OCI-LY7 (cell line): ENCODE measurements at regions not wholly inside any gene's neighbourhood (a gene's known extent, or its start where the extent isn't known, plus 50 kb on each side); places are given as distances from the start of the nearest gene placed in this dataset.

Experiments
- BruUV-seq: library from RNA; stranded (reverse); fragments of 400-500 nt; replicated peaks from 2 replicates; lab custom pipeline; 2021; lab: Mats Ljungman, UMichigan
- CTCF ChIA-PET: fragments of 300-600 bp; sonication (Branson Sonifier 250); formaldehyde crosslinking; loops from one replicate; lab custom pipeline; 2022; ENCODE audit warnings: antibody characterized with exemption; ENCODE audit not compliant: unreplicated experiment; lab: Charles Lee
- POLR2A ChIA-PET: fragments of 300-600 bp; sonication (Branson Sonifier 250); formaldehyde crosslinking; loops from one replicate; lab custom pipeline; 2022; ENCODE audit warnings: antibody characterized with exemption; lab: Charles Lee
- DNase-seq: peaks from one replicate; pipeline ENCODE4 v3.0.0-alpha.2; 2015; ENCODE audit warnings: low spot score
- H2AFZ ChIP-seq: fragments of 200-600 bp; sonication (generic), shearing (Covaris generic); 2 replicates; pipeline ENCODE4 v1.6.1; 2014; ENCODE audit warnings: mild to moderate bottlenecking, antibody characterized with exemption, low read length, moderate library complexity
- H3K27ac ChIP-seq: fragments of 200-600 bp; sonication (generic); 2 replicates; pipeline ENCODE4 v1.5.1; 2014; ENCODE audit warnings: mixed run types, low read depth, mild to moderate bottlenecking, moderate library complexity, low read length, inconsistent platforms; ENCODE audit not compliant: poor library complexity, severe bottlenecking
- H3K36me3 ChIP-seq: fragments of 200-600 bp; sonication (generic); 2 replicates; pipeline ENCODE4 v1.6.1; 2014; ENCODE audit warnings: mild to moderate bottlenecking, antibody characterized with exemption, low read length, moderate library complexity, mixed read lengths; ENCODE audit not compliant: insufficient read depth
- H3K4me1 ChIP-seq: fragments of 200-600 bp; sonication (generic); 2 replicates; pipeline ENCODE4 v1.5.1; 2014; ENCODE audit warnings: mild to moderate bottlenecking, low read length; ENCODE audit not compliant: insufficient read depth, poor library complexity, severe bottlenecking
- H3K4me2 ChIP-seq: fragments of 200-600 bp; sonication (generic); 2 replicates; pipeline ENCODE4 v1.6.1; 2014; ENCODE audit warnings: mild to moderate bottlenecking, low read length
- H3K4me3 ChIP-seq: fragments of 200-600 bp; sonication (generic); 2 replicates; pipeline ENCODE4 v1.5.1; 2014; ENCODE audit warnings: mild to moderate bottlenecking, low read depth, low read length; ENCODE audit not compliant: poor library complexity, severe bottlenecking
- H3K79me2 ChIP-seq: fragments of 200-600 bp; sonication (generic); 2 replicates; pipeline ENCODE4 v1.6.1; 2016; ENCODE audit warnings: low read depth, mild to moderate bottlenecking, low read length, moderate library complexity, mixed read lengths; ENCODE audit not compliant: insufficient read depth
- H3K9me2 ChIP-seq: fragments of 200-600 bp; sonication (generic); 2 replicates; pipeline ENCODE4 v1.6.1; 2016; ENCODE audit warnings: mild to moderate bottlenecking, low read length, mixed read lengths; ENCODE audit not compliant: insufficient read depth
- H3K9me3 ChIP-seq: fragments of 200-600 bp; sonication (generic); 2 replicates; pipeline ENCODE4 v1.6.1; 2014; ENCODE audit warnings: mild to moderate bottlenecking, mixed run types, low read length, mixed read lengths
- H4K20me1 ChIP-seq: fragments of 200-600 bp; sonication (generic); 2 replicates; pipeline ENCODE4 v1.6.1; 2014; ENCODE audit warnings: mild to moderate bottlenecking, antibody characterized with exemption, low read length, moderate library complexity, mixed read lengths; ENCODE audit not compliant: insufficient read depth
- EZH2phosphoT487 ChIP-seq: fragments of 200-600 bp; sonication (generic); IDR thresholded peaks from 2 replicates; pipeline ENCODE4 v1.6.1; 2018; ENCODE audit warnings: low read depth, borderline replicate concordance, mild to moderate bottlenecking, mixed run types, antibody characterized with exemption, low read length, moderate library complexity, mixed read lengths
- intact Hi-C: fragments of 100-400 bp; cut with micrococcal nuclease; formaldehyde crosslinking; loops from one replicate; pipeline ENCODE4 v1.10.0; 2022; ENCODE audit not compliant: unreplicated experiment
- TF ChIP-seq, protein P1 (sequence below): fragments of 200-600 bp; sonication (generic); conservative IDR thresholded peaks from 2 replicates; pipeline ENCODE4 v1.5.1; 2014; ENCODE audit warnings: mild to moderate bottlenecking, antibody characterized with exemption, low read length, moderate library complexity, mixed read lengths

DNA sequence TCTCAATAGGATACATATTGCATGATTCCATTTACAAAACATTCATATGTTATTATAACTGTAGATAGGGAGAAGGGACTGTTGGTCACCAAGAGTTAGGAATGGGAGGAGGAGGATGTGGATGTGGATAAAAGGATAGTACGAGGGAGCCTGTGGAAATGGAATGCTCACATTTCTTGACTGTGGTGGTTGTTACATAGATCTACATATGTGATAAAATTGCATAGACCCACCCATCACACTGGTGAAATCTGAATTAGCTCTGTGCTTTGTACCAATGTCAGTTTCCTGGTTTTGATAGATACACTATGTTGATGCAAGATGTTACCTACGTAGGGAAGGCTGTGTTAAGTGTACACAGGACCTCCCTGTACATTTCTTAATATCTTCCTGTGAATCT is 233.5 kb upstream of the MTPN start:
- Histone ChIP-seq H3K36me3 (no peaks in the 10 kb centered on the region; the same call in 1 of the 2 replicates), H3K4me1 (no peaks in the 10 kb centered on the region), H3K9me3 (peaks cover 14% of the 10 kb centered on the region; the same call in 1 of the 2 replicates), H3K79me2 (no peaks in the 10 kb centered on the region), H2AFZ (no peak overlapping the region), H3K4me3 (no peak overlapping the region), H3K4me2 (no peak overlapping the region), H4K20me1 (no peaks in the 10 kb centered on the region), H3K27ac (no peak overlapping the region), H3K9me2 (no peaks in the 10 kb centered on the region)
- TF ChIP-seq, protein P1, sequence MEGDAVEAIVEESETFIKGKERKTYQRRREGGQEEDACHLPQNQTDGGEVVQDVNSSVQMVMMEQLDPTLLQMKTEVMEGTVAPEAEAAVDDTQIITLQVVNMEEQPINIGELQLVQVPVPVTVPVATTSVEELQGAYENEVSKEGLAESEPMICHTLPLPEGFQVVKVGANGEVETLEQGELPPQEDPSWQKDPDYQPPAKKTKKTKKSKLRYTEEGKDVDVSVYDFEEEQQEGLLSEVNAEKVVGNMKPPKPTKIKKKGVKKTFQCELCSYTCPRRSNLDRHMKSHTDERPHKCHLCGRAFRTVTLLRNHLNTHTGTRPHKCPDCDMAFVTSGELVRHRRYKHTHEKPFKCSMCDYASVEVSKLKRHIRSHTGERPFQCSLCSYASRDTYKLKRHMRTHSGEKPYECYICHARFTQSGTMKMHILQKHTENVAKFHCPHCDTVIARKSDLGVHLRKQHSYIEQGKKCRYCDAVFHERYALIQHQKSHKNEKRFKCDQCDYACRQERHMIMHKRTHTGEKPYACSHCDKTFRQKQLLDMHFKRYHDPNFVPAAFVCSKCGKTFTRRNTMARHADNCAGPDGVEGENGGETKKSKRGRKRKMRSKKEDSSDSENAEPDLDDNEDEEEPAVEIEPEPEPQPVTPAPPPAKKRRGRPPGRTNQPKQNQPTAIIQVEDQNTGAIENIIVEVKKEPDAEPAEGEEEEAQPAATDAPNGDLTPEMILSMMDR: no peak
- no peak for TF ChIP-seq EZH2phosphoT487
- POLR2A ChIA-PET: no interaction called here
- CTCF ChIA-PET: no interaction called here
- intact Hi-C loops: no loop called here
- DNase-seq: no peak
- no TSS peak for BruUV-seq

DNA sequence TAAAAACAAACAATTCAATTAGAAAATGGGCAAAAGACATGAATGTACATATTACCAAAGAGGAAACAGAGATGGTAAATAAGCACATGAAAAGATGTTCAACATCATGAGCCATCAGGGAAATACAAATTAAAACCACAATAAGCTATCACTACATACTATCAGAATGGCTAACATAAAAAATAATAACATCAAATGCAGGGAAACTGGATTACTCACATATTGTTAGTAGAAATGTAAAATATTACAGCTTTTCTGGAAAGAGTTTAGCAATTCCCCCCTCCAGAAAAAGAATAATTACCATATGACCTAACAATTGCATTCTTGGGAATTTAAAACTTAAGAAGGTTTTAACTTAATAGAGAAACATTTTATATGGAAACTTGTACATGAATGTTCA is 232.9 kb upstream of the MTPN start:
- Histone ChIP-seq H3K79me2 (no peaks in the 10 kb centered on the region), H3K4me2 (no peak overlapping the region), H3K4me3 (no peak overlapping the region), H2AFZ (no peak overlapping the region), H3K4me1 (no peaks in the 10 kb centered on the region), H3K27ac (no peak overlapping the region), H3K36me3 (no peaks in the 10 kb centered on the region; the same call in 1 of the 2 replicates), H4K20me1 (no peaks in the 10 kb centered on the region), H3K9me2 (no peaks in the 10 kb centered on the region), H3K9me3 (peaks cover 14% of the 10 kb centered on the region; the same call in 1 of the 2 replicates)
- POLR2A ChIA-PET: no interaction called here
- intact Hi-C loops: no loop called here
- no TSS peak for BruUV-seq
- TF ChIP-seq, protein P1: no peak
- no peak for TF ChIP-seq EZH2phosphoT487
- DNase-seq: no peak
- CTCF ChIA-PET: no interaction called here

DNA sequence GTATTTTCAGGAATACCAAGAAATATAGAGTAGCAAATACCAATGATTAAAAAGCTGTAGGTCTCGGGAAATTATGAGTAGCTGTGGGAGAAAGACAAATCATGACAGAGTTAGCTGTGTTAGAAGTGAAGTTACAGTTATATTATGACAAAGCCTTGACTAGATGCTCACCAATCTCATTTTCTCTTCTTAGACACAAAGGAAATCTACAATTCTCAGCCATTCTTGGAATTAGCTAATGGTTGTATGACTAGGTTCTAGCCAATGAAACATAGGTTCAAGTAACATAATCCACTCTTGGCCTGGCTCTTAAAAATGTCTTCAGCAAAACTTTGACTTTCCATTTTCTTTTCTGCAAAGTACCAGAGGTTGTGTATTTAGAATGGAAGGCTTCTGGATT is 228.8 kb upstream of the MTPN start:
- Histone ChIP-seq H3K9me2 (no peaks in the 10 kb centered on the region), H3K4me1 (no peaks in the 10 kb centered on the region), H3K9me3 (0 out of 2 replicates have a peak, but pooled peaks cover 8% of the 10 kb centered on the region), H4K20me1 (no peaks in the 10 kb centered on the region), H3K4me2 (no peak overlapping the region), H3K4me3 (no peak overlapping the region), H3K36me3 (no peaks in the 10 kb centered on the region), H2AFZ (no peak overlapping the region), H3K79me2 (no peaks in the 10 kb centered on the region), H3K27ac (no peak overlapping the region)
- DNase-seq: no peak
- TF ChIP-seq, protein P1: no peak
- no peak for TF ChIP-seq EZH2phosphoT487
- ChIA-PET CTCF (no interaction called here), POLR2A (interaction anchor here (0.5 kb wide), 1 partner anchor 10 kb away, joined by 5 read pairs; no protein-coding TSS in a partner anchor)
- no TSS peak for BruUV-seq
- intact Hi-C loops: no loop called here
